Ovary (tissue), 3 donors: ENCODE measurements at regions not wholly inside any gene's neighbourhood (a gene's known extent, or its start where the extent isn't known, plus 50 kb on each side); places are given as distances from the start of the nearest gene placed in this dataset.

Experiments used
- CTCF ChIP-seq, 3 donors: fragments of 450-650 bp in 2 of 3; fragments of 200-600 bp in 1 of 3; IDR thresholded peaks; one replicate each; pipeline versions ENCODE4 v1.5.1 to v1.8.0; 2016 to 2022; ENCODE audit warnings: antibody characterized with exemption in 3 of 3, mild to moderate bottlenecking in 1 of 3
- POLR2A ChIP-seq: fragments of 450-650 bp; IDR thresholded peaks from one replicate; pipeline ENCODE4 v1.6.1; 2017; ENCODE audit warnings: antibody characterized with exemption, mild to moderate bottlenecking, moderate library complexity
- donor health status: DM: no; HTN: no; CAD: no.

- TF ChIP-seq POLR2A (no peak), CTCF (IDR thresholded peaks at IDR 0.05) (no peak)
Observed at GRCh38 chr16:5635331-5635730, 537.7 kb upstream of the EEF2KMT start.
